ENCODE measurements at regions not wholly inside any gene's neighbourhood (a gene's known extent, or its start where the extent isn't known, plus 50 kb on each side); places are given as distances from the start of the nearest gene placed in this dataset.

- TF ChIP-seq CTCF (IDR thresholded peaks at IDR 0.05) (no peak), POLR2A (IDR thresholded peaks at IDR 0.05) (no peak)
Observed at GRCh38 chr1:8142955-8143629, 117.0 kb upstream of the ERRFI1 start.
